ENCODE measurements at regions not wholly inside any gene's neighbourhood (a gene's known extent, or its start where the extent isn't known, plus 50 kb on each side); places are given as distances from the start of the nearest gene placed in this dataset.

GRCh38 chr9:38133595-38133994, 64.6 kb upstream of the SHB start:
- intact Hi-C loops (cut with micrococcal nuclease) = no loop called here
- TF ChIP-seq CTCF (IDR thresholded peaks at IDR 0.05) = no peak
- Mint-ChIP-seq H3K4me1 (ENCODE audit: low read depth) (no peaks in the 10 kb centered on the region), H3K27me3 (peaks cover 5% of the 10 kb centered on the region), H3K27ac (no peak overlapping the region), H3K4me3 (no peak overlapping the region), H3K36me3 (ENCODE audit: low read depth) (no peaks in the 10 kb centered on the region), H3K9me3 (no peaks in the 10 kb centered on the region)
- no peak for DNase-seq
- ChIA-PET CTCF (interaction anchor here (1.3 to 2.8 kb wide), 3 partner anchors 26 to 220 kb away, joined by 3 to 9 read pairs (median 7); no protein-coding TSS in a partner anchor), POLR2A (no interaction called here)
- ATAC-seq = no peak

GRCh38 chr9:38132956-38133355, 63.9 kb upstream of the SHB start:
- ChIA-PET POLR2A (no interaction called here), CTCF (interaction anchor here (1.1 to 2.8 kb wide), 4 partner anchors 27 to 219 kb away, joined by 3 to 9 read pairs (median 6); no protein-coding TSS in a partner anchor)
- no peak overlapping the region for H3K27ac Mint-ChIP-seq
- H3K36me3 Mint-ChIP-seq (ENCODE audit: low read depth) = no peaks in the 10 kb centered on the region
- intact Hi-C loops (cut with micrococcal nuclease) = no loop called here
- peaks cover 5% of the 10 kb centered on the region for H3K27me3 Mint-ChIP-seq
- DNase-seq (no peak), ATAC-seq (no peak)
- H3K4me3 Mint-ChIP-seq = no peak overlapping the region
- H3K9me3 Mint-ChIP-seq = no peaks in the 10 kb centered on the region
- TF ChIP-seq CTCF (IDR thresholded peaks at IDR 0.05) = no peak
- no peaks in the 10 kb centered on the region for H3K4me1 Mint-ChIP-seq (ENCODE audit: low read depth)

GRCh38 chr9:38131729-38132128, 62.7 kb upstream of the SHB start:
- Mint-ChIP-seq H3K36me3 (ENCODE audit: low read depth) (no peaks in the 10 kb centered on the region), H3K27me3 (no peaks in the 10 kb centered on the region), H3K9me3 (no peaks in the 10 kb centered on the region), H3K27ac (no peak overlapping the region), H3K4me3 (no peak overlapping the region), H3K4me1 (ENCODE audit: low read depth) (no peaks in the 10 kb centered on the region)
- ChIA-PET POLR2A (no interaction called here), CTCF (interaction anchor here (1.1 to 2.8 kb wide), 2 partner anchors 30 to 218 kb away, joined by 4 to 9 read pairs; no protein-coding TSS in a partner anchor)
- intact Hi-C loops (cut with micrococcal nuclease) = no loop called here
- DNase-seq (no peak), ATAC-seq (no peak)
- TF ChIP-seq CTCF (IDR thresholded peaks at IDR 0.05) = no peak

DNA sequence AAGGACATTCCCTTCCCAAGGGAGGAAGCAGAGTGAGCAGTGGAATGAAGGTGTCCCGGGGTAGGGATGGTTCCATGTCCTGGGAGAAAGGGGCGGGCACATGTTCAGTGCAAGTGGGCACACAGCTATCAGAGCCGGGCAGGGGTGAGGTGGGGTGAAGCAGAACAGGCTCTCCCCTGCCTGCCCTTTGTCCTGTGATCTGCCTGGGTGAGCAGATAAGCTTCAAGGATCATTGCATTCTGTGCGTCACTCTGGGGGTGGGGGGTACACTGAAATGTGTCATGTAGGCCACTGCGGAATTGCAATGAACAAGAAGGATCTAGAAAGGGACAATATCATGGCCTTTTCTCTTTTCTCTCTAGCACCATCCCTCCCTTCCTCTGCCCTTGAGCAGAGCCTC, 61.7 kb upstream of the SHB start:
- Mint-ChIP-seq H3K9me3 (no peaks in the 10 kb centered on the region), H3K27me3 (no peaks in the 10 kb centered on the region), H3K36me3 (ENCODE audit: low read depth) (no peaks in the 10 kb centered on the region), H3K4me1 (ENCODE audit: low read depth) (no peaks in the 10 kb centered on the region), H3K4me3 (no peak overlapping the region), H3K27ac (no peak overlapping the region)
- intact Hi-C loops (cut with micrococcal nuclease) = no loop called here
- DNase-seq = no peak
- POLR2A ChIA-PET = no interaction called here
- no peak for ATAC-seq
- TF ChIP-seq CTCF (IDR thresholded peaks at IDR 0.05) = no peak
- CTCF ChIA-PET = no interaction called here

DNA sequence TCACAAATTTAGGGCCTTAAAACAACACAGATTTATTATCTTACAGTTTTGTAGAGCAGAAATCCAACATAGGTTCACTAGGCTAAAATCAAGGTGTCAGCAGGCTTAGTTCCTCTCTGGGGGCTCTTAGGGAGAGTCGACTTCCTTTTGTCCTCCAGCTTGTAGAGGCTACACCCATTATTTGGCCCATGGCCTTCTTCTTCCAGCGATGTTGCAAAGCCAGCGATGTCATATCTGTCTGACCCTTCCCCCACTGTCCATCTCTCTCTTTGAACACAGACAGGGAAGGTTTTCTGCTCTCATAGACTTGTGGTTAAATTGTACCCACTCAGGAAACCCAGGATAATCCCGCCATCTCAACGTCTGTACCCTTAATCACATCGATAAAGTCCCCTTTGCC, 60.3 kb upstream of the SHB start:
- intact Hi-C loops (cut with micrococcal nuclease) = no loop called here
- H3K27ac Mint-ChIP-seq = no peak overlapping the region
- DNase-seq (no peak), ATAC-seq (no peak)
- H3K27me3 Mint-ChIP-seq = peaks cover 4% of the 10 kb centered on the region
- no peaks in the 10 kb centered on the region for H3K36me3 Mint-ChIP-seq (ENCODE audit: low read depth)
- ChIA-PET CTCF (no interaction called here), POLR2A (no interaction called here)
- H3K9me3 Mint-ChIP-seq = no peaks in the 10 kb centered on the region
- H3K4me1 Mint-ChIP-seq (ENCODE audit: low read depth) = no peaks in the 10 kb centered on the region
- H3K4me3 Mint-ChIP-seq = no peak overlapping the region
- TF ChIP-seq CTCF (IDR thresholded peaks at IDR 0.05) = no peak
